HEK293T (cell line): ENCODE measurements at regions not wholly inside any gene's neighbourhood (a gene's known extent, or its start where the extent isn't known, plus 50 kb on each side); places are given as distances from the start of the nearest gene placed in this dataset.

Experiments used
- FOXK2 ChIP-seq: fragments of 450-650 bp; IDR thresholded peaks from 2 replicates; pipeline ENCODE4 v1.6.1; 2016; ENCODE audit warnings: mild to moderate bottlenecking
- LEF1 ChIP-seq: fragments of 450-650 bp; IDR thresholded peaks from 2 replicates; pipeline ENCODE4 v1.6.1; 2017; ENCODE audit warnings: mild to moderate bottlenecking, borderline replicate concordance
- SP1 ChIP-seq: fragments of 450-650 bp; IDR thresholded peaks from 2 replicates; pipeline ENCODE4 v1.6.1; 2017
- SUZ12 ChIP-seq: fragments of 450-650 bp; IDR thresholded peaks from 2 replicates; pipeline ENCODE4 v1.6.1; 2016; ENCODE audit warnings: mild to moderate bottlenecking

DNA sequence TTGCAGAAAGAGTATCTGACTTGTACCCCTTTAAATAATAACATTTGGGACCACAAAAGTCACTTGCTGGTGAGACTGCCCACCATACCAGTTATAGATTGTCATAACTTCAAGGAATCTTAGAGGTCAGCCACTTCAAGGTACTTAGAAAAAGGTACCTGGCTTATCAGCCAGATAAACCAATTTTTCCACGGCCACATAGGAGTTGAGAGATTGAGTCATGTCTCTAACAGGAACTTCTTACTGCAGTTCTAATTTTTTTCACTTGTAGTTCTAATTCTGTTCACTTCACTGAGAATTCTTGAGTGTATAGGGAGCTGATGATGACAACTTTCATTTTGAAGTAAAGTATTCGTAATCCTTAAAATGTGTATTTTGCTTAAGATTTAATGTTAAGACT lies 317.1 kb upstream of the CBLB start:
- TF ChIP-seq SP1 (no peak), LEF1 (no peak), SUZ12 (no peak), FOXK2 (no peak)
